Islet precursor cell (in vitro differentiated cells): ENCODE measurements at regions not wholly inside any gene's neighbourhood (a gene's known extent, or its start where the extent isn't known, plus 50 kb on each side); places are given as distances from the start of the nearest gene placed in this dataset.

ENCODE experiments used
- DNase-seq: peaks from one replicate; pipeline ENCODE4 v3.0.0-alpha.2; 2018

GRCh38 chr14:65225299-65226159 lies 123.2 kb upstream of the MAX start:
- DNase-seq, result no peak

DNA sequence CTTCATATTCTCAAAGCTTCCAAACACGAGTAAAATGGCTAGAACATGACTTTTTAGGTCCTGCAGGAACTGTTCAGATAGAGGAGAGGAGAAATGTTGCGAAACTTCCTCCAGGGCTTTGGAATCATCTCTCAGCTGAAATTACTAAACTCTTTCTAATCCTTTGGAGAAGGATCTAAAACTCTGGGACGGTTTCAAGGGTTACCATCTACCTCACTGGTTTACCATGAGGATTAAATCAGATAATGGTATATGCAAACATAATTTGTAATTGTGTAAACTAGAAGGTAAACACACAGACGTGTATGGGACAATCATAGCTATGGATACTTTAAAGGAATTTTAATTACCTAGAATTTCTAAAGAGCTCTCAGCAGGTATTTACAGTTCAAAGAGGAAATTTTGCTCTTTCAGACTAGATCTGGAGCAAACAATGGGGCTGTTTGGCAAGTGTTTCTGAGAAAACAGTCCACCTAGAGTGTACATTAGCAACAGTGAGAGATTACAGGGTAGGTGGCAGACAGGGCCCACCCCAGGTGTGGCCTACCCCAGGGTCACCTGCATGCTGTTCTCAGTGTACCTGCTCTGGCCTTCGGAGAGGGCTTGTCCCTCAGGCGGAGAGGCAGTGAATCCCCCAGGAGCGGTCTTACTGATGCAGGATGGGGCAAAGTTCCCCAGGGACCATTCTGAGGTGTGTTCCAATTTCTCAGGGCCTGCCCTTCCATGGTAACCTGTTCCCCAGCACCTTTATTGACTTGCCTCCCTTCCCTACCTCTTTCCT lies 124.7 kb upstream of the MAX start:
- peak; percentile 81 for DNase-seq

- no peak for DNase-seq
These were observed 126.1 kb upstream of the MAX start for GRCh38 chr14:65228436-65228835.

- no peak for DNase-seq
These were observed 126.8 kb upstream of the MAX start for GRCh38 chr14:65228956-65229747.

DNA sequence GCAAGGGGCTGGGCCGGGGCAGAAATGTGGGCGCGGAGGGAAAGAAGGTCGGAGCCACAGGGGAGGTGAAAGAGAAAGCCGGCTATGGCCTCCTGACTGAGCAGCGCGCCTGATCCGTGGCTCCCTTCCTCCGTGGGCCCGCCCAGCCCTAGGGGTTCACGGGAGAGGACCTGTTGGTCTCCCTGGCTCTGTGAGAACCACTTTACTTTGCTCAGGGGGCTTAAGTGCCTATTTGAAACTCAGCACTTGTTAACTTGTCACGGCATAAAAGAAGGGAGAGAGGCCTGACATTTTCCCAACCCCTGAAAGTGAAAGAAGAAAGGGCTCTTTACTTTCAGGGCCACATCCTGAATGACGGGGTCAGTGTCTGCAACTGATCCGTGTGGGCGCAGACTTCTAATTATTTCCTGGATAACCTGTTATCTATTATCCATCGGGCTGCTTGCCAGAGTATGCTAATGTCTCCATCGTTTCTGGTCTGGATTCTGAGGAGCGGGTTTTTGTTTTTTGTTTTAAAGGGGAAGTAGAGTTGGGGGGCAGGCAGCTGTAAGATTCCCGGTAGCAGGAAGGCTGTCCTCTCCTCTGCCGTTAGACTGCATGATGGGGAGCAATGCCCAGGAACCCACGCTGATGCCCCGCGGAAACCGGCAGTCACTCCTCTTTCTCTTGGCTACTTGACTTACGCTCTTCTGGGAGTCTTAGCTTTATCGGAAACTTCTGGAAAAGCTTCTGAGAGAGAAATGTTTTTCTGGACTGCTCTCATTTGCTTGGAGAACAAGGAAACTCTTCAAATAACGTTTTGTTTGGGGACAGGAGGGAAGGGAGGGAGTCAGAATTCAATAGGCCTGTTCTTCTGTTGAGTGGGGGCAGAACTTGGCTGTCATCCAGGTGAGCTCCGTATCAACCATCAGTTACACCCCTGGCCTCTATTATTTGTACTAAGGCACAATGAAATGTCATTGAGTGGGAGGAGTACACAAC lies 127.7 kb upstream of the MAX start:
- DNase-seq, result peak; percentile 92

DNA sequence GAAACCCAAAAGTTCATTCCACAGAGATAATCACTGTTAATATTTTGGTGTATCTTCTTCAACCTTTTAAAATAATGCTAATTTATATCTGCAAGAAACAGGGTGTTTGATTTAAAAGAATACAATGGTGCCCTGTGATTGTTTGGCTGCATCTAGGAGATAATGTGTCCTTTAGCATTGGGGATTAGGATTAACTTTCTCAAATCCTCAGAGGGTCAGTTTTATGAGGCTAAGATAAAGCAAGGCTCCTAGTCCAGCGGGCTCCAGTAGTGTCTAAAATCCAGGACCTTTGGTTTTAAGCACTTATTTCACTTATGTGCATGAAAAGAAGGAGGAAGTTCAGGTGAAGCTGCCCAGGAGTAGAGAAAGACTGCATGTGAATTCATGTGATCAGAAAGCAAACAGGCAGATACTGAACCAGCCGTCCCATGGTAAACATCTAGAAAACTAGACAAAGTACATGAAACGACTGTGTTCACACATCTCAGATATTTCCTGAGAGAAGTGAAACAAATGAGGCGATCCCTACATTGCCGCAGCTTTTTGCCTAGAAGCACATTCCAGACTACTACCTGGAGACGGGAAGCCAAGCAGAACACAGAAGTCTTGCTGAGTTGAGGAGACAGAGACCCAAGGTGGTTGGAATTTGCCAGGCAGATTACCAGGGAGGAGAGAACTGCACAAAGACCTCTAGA lies 129.1 kb upstream of the MAX start:
- peak; percentile 77 for DNase-seq

- DNase-seq, result no peak
These were observed 132.5 kb upstream of the MAX start for GRCh38 chr14:65234752-65235361.

GRCh38 chr14:65237023-65237814 lies 134.9 kb upstream of the MAX start:
- peak; percentile 70 for DNase-seq

GRCh38 chr14:65237941-65238340 lies 135.6 kb upstream of the MAX start:
- peak; percentile 61 for DNase-seq

DNA sequence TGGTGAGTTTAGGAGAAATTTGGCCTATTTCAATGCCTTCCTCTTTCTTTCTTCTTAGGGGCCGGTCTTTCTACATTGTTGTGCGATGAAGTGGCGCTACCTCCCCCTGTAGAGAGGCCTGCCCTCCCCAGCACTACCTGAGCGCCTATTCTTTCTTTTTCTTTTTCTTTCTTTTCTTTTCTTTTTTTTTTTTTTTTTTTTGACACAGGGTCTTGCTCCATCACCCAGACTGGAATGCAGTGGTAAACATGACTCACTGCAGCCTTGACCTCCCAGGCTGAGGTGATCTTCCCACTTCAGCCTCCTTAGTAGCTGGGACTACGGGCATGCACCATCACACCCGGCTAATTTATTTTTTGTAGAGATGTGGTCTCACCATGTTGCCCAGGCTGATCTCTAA lies 136.1 kb upstream of the MAX start:
- peak; percentile 94 for DNase-seq

GRCh38 chr14:65239143-65239937 lies 137.0 kb upstream of the MAX start:
- peak; percentile 97 for DNase-seq

- DNase-seq, result no peak
These were observed 137.6 kb upstream of the MAX start for GRCh38 chr14:65239938-65240296.

- no peak for DNase-seq
These were observed 138.9 kb upstream of the MAX start for GRCh38 chr14:65241125-65241752.

DNA sequence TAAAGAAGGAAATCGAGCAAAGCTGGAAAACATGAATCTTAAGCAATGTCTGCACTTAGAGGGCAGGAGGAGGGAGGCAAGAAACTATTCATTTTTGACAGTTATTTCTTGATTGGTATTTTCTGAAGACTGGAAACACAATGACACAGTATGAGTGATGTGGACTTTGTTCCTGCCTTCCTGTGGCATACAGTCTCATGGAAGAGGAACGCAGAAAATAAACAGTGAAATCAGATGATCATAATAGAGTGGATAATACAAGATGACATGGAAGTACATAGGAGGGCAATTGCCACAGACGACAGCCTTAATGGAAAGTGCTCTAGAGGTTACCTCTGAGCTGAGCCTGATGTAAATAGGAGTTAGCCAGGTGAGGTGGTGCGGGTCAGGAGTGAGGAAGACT lies 140.4 kb upstream of the MAX start:
- DNase-seq, result no peak

- DNase-seq, result no peak
These were observed 141.6 kb upstream of the MAX start for GRCh38 chr14:65243766-65244442.

- DNase-seq, result no peak
These were observed 147.3 kb upstream of the MAX start for GRCh38 chr14:65249471-65250161.

DNA sequence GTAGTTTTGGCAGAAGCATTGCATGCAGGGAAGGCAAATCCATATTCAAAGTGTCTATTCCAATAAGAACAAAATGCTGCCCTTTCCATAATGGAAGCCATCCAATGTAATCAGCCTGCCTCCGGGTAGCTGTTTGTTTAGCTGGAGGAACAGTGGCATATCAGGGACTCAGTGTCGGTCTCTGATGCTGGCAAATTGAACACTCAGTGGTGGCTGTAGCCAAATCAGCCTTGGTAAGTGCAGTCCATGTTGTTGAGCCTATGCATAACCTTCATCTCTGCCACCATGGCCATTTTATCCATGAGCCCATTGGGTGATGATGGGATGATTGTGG lies 147.8 kb upstream of the MAX start:
- no peak for DNase-seq

DNA sequence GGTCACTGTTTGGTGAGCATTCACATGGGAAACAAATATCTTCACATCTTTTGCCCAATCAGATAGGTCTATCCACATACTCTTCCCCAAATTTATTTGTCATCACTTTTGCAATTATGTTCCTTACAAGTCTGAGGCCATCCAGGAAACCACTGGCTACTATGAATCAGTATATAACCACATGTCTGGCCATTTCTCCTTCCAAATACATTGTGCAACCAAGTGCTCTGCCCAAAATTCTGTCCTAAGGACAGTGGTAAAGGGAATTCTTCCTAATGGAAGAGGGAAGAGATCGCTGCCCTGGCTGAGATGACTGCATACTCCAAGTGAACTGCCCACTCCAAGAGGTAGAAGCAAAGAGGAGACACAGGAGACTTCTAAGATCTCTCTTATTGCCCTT lies 148.9 kb upstream of the MAX start:
- DNase-seq, result no peak
